Smooth muscle cell (in vitro differentiated cells): ENCODE measurements at regions not wholly inside any gene's neighbourhood (a gene's known extent, or its start where the extent isn't known, plus 50 kb on each side); places are given as distances from the start of the nearest gene placed in this dataset.

Experiments used
- DNase-seq: peaks from one replicate; lab custom pipeline; 2025; ENCODE audit not compliant: unreplicated experiment; lab: John Stamatoyannopoulos, UW
- H2AFZ ChIP-seq: fragments of 200-600 bp; sonication (generic); 2 replicates; pipeline ENCODE4 v1.6.0; 2016; ENCODE audit warnings: antibody characterized with exemption, low read depth, mild to moderate bottlenecking
- H3F3A ChIP-seq: fragments of 200-600 bp; sonication (generic); 2 replicates; pipeline ENCODE4 v1.6.0; 2017; ENCODE audit warnings: antibody characterized with exemption, low read depth
- H3K27ac ChIP-seq: fragments of 200-600 bp; sonication (generic); 2 replicates; pipeline ENCODE4 v1.5.1; 2016; ENCODE audit warnings: low read depth, mild to moderate bottlenecking
- H3K27me3 ChIP-seq: fragments of 200-600 bp; sonication (generic); 2 replicates; pipeline ENCODE4 v1.6.1; 2016; ENCODE audit warnings: low read depth, mild to moderate bottlenecking
- H3K36me3 ChIP-seq: fragments of 200-600 bp; sonication (generic); 2 replicates; pipeline ENCODE4 v1.5.1; 2016; ENCODE audit warnings: low read depth
- H3K4me1 ChIP-seq: fragments of 200-600 bp; sonication (generic); 2 replicates; pipeline ENCODE4 v1.5.1; 2016; ENCODE audit warnings: low read depth
- H3K4me2 ChIP-seq: fragments of 200-600 bp; sonication (generic); 2 replicates; pipeline ENCODE4 v1.6.0; 2016; ENCODE audit warnings: mild to moderate bottlenecking
- H3K4me3 ChIP-seq: fragments of 200-600 bp; sonication (generic); 2 replicates; pipeline ENCODE4 v1.5.1; 2016; ENCODE audit warnings: mild to moderate bottlenecking
- H3K79me2 ChIP-seq: fragments of 200-600 bp; sonication (generic); 2 replicates; pipeline ENCODE4 v1.6.0; 2016; ENCODE audit warnings: low read depth, mild to moderate bottlenecking
- H3K9ac ChIP-seq: fragments of 200-600 bp; sonication (generic); 2 replicates; pipeline ENCODE4 v1.6.0; 2016; ENCODE audit warnings: low read depth
- H3K9me3 ChIP-seq: fragments of 200-600 bp; sonication (generic); replicated peaks from 2 replicates; pipeline ENCODE4 v1.5.1; 2016; ENCODE audit warnings: low read depth
- H4K20me1 ChIP-seq: fragments of 200-600 bp; sonication (generic); 2 replicates; pipeline ENCODE4 v1.6.0; 2016; ENCODE audit warnings: low read depth
- WGBS: methylation state at CpG from one replicate; pipeline ENCODE4 v1.1.7; 2016; ENCODE audit warnings: low lambda C conversion rate; 5-methylcytosine and 5-hydroxymethylcytosine counted together
- TF ChIP-seq, protein P1 (sequence below): fragments of 200-600 bp; sonication (generic); IDR thresholded peaks from 2 replicates; pipeline ENCODE4 v1.5.1; 2017; ENCODE audit warnings: borderline replicate concordance, mild to moderate bottlenecking, antibody characterized with exemption; ENCODE audit not compliant: insufficient read depth, poor library complexity, severe bottlenecking

DNA sequence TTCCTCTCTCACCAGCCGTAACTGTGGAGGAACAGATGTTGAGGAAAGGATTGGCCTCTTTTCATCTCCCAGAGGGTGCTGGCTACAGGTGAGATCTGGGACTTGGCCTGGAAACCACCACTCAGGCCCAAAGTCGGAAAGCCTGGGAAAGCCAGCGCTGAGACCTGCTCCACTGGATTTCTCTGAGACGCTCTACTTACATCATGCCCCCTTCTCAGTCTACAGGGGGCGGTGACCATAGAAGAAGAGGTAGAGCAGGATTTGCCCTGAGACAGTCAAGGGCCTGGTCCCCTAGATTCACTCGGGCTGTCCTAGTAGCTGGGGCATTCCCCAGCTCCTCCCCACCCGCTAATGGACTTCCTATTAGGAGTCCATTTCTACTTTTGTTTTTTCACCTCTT, 80.9 kb downstream of the C3orf38 start:
- Histone ChIP-seq H3F3A (no peaks in the 10 kb centered on the region), H2AFZ (no peak overlapping the region), H3K4me3 (no peak overlapping the region), H4K20me1 (no peaks in the 10 kb centered on the region), H3K4me2 (no peak overlapping the region), H3K36me3 (no peaks in the 10 kb centered on the region), H3K27me3 (no peaks in the 10 kb centered on the region), H3K9me3 (no peaks in the 10 kb centered on the region), H3K79me2 (no peaks in the 10 kb centered on the region), H3K27ac (peak overlapping the region; percentile 23), H3K4me1 (no peaks in the 10 kb centered on the region), H3K9ac (no peak overlapping the region)
- WGBS = 91% methylated on average over 7 of the region's 7 CpGs
- TF ChIP-seq, protein P1, sequence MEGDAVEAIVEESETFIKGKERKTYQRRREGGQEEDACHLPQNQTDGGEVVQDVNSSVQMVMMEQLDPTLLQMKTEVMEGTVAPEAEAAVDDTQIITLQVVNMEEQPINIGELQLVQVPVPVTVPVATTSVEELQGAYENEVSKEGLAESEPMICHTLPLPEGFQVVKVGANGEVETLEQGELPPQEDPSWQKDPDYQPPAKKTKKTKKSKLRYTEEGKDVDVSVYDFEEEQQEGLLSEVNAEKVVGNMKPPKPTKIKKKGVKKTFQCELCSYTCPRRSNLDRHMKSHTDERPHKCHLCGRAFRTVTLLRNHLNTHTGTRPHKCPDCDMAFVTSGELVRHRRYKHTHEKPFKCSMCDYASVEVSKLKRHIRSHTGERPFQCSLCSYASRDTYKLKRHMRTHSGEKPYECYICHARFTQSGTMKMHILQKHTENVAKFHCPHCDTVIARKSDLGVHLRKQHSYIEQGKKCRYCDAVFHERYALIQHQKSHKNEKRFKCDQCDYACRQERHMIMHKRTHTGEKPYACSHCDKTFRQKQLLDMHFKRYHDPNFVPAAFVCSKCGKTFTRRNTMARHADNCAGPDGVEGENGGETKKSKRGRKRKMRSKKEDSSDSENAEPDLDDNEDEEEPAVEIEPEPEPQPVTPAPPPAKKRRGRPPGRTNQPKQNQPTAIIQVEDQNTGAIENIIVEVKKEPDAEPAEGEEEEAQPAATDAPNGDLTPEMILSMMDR = no peak
- DNase-seq = no peak

DNA sequence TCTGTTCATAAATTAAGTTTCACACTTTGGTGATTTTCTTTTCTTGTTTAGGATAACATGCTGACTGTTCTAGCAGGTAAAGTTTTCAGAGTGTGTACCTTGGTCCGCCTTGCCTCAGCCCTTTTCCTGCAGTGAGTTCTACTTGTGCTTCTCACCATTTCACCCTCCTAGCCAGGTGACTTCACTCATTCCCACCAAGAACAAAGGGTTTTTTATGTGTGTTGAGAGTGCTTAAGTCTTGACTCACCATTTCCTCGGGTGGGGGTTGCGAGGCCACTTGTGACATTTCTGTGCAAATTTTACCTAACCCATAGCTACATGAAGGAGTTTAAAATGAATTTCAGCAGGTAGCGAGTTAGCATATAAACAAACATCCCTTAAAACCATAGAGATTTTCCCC, 81.4 kb downstream of the C3orf38 start:
- WGBS = 61% methylated on average over 4 of the region's 4 CpGs
- TF ChIP-seq, protein P1 = no peak

DNA sequence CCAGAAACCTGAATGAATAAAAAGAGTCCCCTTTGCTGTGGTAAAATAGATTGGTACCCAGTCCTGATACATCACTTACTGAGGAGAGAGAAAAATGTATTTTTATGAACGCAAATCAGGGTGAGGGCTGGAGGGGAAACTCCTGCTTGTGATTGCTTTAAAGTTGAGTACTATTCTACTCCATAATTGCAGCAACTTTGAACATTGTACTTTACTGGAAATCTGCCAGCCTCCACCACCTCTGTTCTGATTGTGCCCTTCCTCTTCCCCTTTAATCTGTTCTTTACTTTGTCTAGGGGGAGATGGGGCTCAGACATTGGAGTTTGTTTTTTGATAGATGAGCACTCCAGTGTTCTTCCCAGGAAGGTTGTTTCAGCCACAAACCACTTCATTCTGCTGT, 81.9 kb downstream of the C3orf38 start:
- Histone ChIP-seq H3K27me3 (no peaks in the 10 kb centered on the region), H3K4me2 (no peak overlapping the region), H3K4me1 (no peaks in the 10 kb centered on the region), H3K4me3 (no peak overlapping the region), H3K27ac (no peak overlapping the region), H3K9me3 (no peaks in the 10 kb centered on the region), H3K9ac (no peak overlapping the region), H3K79me2 (no peaks in the 10 kb centered on the region), H3K36me3 (no peaks in the 10 kb centered on the region), H4K20me1 (no peaks in the 10 kb centered on the region), H2AFZ (no peak overlapping the region), H3F3A (no peaks in the 10 kb centered on the region)
- TF ChIP-seq, protein P1 = no peak
- 73% methylated on average over 1 of the region's 1 CpG for WGBS
- no peak for DNase-seq

More for the DNA sequence above, 81.4 kb downstream of the C3orf38 start:
- no peaks in the 10 kb centered on the region for H3K36me3 ChIP-seq
- H3K9ac ChIP-seq = no peak overlapping the region
- H4K20me1 ChIP-seq = no peaks in the 10 kb centered on the region
- no peak for DNase-seq
- H2AFZ ChIP-seq = no peak overlapping the region
- H3K4me1 ChIP-seq = no peaks in the 10 kb centered on the region
- no peaks in the 10 kb centered on the region for H3K79me2 ChIP-seq
- no peaks in the 10 kb centered on the region for H3K9me3 ChIP-seq
- no peak overlapping the region for H3K4me2 ChIP-seq
- no peaks in the 10 kb centered on the region for H3K27me3 ChIP-seq
- peak overlapping the region; percentile 23 for H3K27ac ChIP-seq
- no peak overlapping the region for H3K4me3 ChIP-seq
- no peaks in the 10 kb centered on the region for H3F3A ChIP-seq

DNA sequence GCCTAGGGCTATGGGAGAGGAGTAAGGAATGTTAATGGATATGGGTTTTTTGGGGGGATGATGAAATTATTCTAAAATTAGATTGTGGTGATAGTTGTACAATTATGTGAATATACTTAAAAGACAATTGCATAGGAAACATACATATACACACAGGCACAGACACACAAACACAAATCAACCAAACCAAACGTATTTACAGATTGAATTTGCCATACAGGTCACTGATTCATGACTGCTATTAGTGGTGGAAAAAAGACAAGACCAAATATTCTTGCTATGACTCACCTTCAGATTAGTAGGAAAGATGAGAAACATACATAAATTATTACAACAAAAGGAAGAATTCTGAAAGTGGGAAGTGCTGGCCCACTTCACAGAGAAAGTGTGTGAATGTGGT, 85.3 kb downstream of the C3orf38 start:
- Histone ChIP-seq H3K4me1 (no peaks in the 10 kb centered on the region), H3K79me2 (no peaks in the 10 kb centered on the region), H2AFZ (no peak overlapping the region), H3K9ac (no peak overlapping the region), H3K4me2 (no peak overlapping the region), H4K20me1 (no peaks in the 10 kb centered on the region), H3F3A (no peaks in the 10 kb centered on the region), H3K4me3 (no peak overlapping the region), H3K36me3 (no peaks in the 10 kb centered on the region), H3K9me3 (no peaks in the 10 kb centered on the region), H3K27ac (no peak overlapping the region), H3K27me3 (no peaks in the 10 kb centered on the region)
- no peak for DNase-seq
- 27% methylated on average over 1 of the region's 1 CpG for WGBS
- TF ChIP-seq, protein P1 = no peak
